ENCODE measurements at regions not wholly inside any gene's neighbourhood (a gene's known extent, or its start where the extent isn't known, plus 50 kb on each side); places are given as distances from the start of the nearest gene placed in this dataset.
"Not testable (repeated sequence)": the region's sequence is repeated elsewhere in the genome, so short reads cannot be mapped to it uniquely, and the experiment has no call there.

GRCh38 chrX:138908577-138908976 is 197.1 kb upstream of the FGF13 start:
- H3K4me3 ChIP-seq (ENCODE audit: low read depth, low read length), result no peak overlapping the region
- TF ChIP-seq, protein P1, sequence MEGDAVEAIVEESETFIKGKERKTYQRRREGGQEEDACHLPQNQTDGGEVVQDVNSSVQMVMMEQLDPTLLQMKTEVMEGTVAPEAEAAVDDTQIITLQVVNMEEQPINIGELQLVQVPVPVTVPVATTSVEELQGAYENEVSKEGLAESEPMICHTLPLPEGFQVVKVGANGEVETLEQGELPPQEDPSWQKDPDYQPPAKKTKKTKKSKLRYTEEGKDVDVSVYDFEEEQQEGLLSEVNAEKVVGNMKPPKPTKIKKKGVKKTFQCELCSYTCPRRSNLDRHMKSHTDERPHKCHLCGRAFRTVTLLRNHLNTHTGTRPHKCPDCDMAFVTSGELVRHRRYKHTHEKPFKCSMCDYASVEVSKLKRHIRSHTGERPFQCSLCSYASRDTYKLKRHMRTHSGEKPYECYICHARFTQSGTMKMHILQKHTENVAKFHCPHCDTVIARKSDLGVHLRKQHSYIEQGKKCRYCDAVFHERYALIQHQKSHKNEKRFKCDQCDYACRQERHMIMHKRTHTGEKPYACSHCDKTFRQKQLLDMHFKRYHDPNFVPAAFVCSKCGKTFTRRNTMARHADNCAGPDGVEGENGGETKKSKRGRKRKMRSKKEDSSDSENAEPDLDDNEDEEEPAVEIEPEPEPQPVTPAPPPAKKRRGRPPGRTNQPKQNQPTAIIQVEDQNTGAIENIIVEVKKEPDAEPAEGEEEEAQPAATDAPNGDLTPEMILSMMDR (IDR thresholded peaks at IDR 0.05; ENCODE audit: low read depth, low read length), result no peak

- TF ChIP-seq, protein P1 (IDR thresholded peaks at IDR 0.05; ENCODE audit: low read depth, low read length), result no peak
- no peak overlapping the region for H3K4me3 ChIP-seq (ENCODE audit: low read depth, low read length)
Measured at GRCh38 chrX:138897621-138898492, 186.3 kb upstream of the FGF13 start.

GRCh38 chrX:138890491-138890890 is 179.0 kb upstream of the FGF13 start:
- no peak overlapping the region for H3K4me3 ChIP-seq (ENCODE audit: low read depth, low read length)
- TF ChIP-seq, protein P1 (IDR thresholded peaks at IDR 0.05; ENCODE audit: low read depth, low read length), result no peak

DNA sequence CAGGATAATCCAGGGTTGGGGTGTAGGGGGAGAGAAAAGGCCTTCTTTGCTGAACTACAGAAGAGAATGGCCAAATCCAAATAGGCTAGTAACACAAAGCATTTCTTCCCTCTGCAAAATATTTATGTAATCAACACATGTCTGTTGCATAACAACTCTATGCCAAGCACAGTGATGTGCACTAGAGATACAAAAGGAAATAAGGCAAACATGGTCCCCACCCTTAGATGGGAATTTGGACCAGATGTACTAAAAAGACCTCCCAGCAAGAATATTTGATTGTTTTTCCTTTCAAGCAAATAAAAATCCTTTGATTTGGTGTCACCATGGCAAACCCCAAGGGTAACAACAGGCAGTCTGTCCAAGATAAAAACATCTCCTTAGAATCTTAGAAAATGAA is 177.6 kb upstream of the FGF13 start:
- TF ChIP-seq, protein P1 (IDR thresholded peaks at IDR 0.05; ENCODE audit: low read depth, low read length), result no peak
- no peak overlapping the region for H3K4me3 ChIP-seq (ENCODE audit: low read depth, low read length)

- no peak overlapping the region for H3K4me3 ChIP-seq (ENCODE audit: low read depth, low read length)
- TF ChIP-seq, protein P1 (IDR thresholded peaks at IDR 0.05; ENCODE audit: low read depth, low read length), result no peak
Measured at GRCh38 chrX:138886769-138887168, 175.3 kb upstream of the FGF13 start.

- TF ChIP-seq, protein P1 (IDR thresholded peaks at IDR 0.05; ENCODE audit: low read depth, low read length), result no peak
- no peak overlapping the region for H3K4me3 ChIP-seq (ENCODE audit: low read depth, low read length)
Measured at GRCh38 chrX:138885886-138886285, 174.4 kb upstream of the FGF13 start.

DNA sequence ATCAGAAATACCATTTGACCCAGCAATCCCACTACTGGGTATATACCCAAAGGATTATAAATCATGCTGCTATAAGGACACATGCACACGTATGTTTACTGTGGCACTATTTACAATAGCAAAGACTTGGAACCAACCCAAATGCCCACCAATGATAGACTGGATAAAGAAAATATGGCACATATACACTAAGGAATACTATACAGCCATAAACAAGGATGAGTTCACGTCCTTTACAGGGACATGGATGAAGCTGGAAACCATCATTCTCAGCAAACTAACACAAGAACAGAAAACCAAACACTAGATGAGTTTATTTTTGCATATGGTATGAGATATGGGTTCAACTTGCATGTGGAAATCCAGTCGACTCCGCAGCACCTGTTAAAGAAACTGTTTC is 168.8 kb upstream of the FGF13 start:
- not testable (repeated sequence) for H3K4me3 ChIP-seq (ENCODE audit: low read depth, low read length)

GRCh38 chrX:138877746-138878145 is 166.2 kb upstream of the FGF13 start:
- TF ChIP-seq, protein P1 (IDR thresholded peaks at IDR 0.05; ENCODE audit: low read depth, low read length), result no peak
- no peak overlapping the region for H3K4me3 ChIP-seq (ENCODE audit: low read depth, low read length)

Measured in WI38 (cell line).